ENCODE measurements at regions not wholly inside any gene's neighbourhood (a gene's known extent, or its start where the extent isn't known, plus 50 kb on each side); places are given as distances from the start of the nearest gene placed in this dataset.
"Not testable (repeated sequence)": the region's sequence is repeated elsewhere in the genome, so short reads cannot be mapped to it uniquely, and the experiment has no call there.

DNA sequence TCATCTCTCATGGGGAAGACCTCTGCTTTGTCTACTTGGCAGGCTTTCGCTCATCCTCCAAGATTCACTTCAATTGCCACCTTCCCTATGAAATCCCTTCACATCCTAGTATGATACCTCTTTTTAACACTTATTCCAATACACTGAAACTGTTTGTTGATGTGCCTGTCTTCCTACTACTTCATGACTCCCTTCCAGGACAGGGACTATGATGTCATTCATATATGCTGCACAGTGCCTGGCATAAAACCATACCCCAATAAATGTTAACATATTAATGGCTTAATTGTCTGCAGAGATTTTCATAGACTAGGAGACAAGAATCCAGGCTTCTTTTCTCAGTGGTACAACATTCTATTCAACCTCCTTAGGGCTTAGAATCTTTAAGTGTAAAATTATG lies 215.5 kb downstream of the ZNF608 start:
- TF ChIP-seq POLR2A (IDR thresholded peaks at IDR 0.05; ENCODE audit: low read depth, low read length) = no peak
- DNase-seq (ENCODE audit: insufficient read length, low spot score) = no peak
- FAIRE-seq = no peak

DNA sequence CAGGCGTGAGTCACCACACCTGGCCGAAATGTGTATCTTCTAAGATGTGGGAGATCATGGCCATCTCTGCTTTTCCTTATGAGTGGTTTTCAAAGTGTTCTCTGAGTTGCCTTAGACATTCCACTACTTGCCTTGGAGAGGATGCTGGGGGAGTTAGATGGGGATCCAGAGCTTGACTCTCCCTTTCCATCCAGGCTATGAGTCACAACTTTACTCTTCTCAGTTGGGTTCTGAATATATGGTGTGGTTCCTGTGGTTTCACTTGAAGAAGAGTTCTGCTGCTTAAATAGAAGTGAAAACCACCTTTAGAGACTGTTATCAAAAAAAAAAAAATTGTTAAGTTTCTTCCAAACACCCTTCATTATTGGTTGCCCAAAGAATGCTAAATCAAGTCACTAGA lies 217.6 kb downstream of the ZNF608 start:
- FAIRE-seq (no peak), DNase-seq (ENCODE audit: insufficient read length, low spot score) (no peak)
- TF ChIP-seq POLR2A (IDR thresholded peaks at IDR 0.05; ENCODE audit: low read depth, low read length) = no peak

- TF ChIP-seq POLR2A (IDR thresholded peaks at IDR 0.05; ENCODE audit: low read depth, low read length) = no peak
- no peak for FAIRE-seq
- no peak for DNase-seq (ENCODE audit: insufficient read length, low spot score)
These were observed 219.0 kb downstream of the ZNF608 start for GRCh38 chr5:124527220-124527991.

DNA sequence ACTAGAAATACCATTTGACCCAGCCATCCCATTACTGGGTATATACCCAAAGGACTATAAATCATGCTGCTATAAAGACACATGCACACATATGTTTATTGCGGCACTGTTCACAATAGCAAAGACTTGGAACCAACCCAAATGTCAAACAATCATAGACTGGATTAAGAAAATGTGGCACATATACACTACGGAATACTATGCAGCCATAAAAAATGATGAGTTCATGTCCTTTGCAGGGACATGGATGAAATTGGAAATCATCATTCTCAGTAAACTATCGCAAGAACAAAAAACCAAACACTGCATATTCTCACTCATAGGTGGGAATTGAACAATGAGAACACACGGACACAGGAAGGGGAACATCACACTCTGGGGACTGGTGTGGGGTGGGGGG lies 220.4 kb downstream of the ZNF608 start:
- not testable (repeated sequence) for DNase-seq (ENCODE audit: insufficient read length, low spot score); FAIRE-seq

- DNase-seq (ENCODE audit: insufficient read length, low spot score) (no peak), FAIRE-seq (no peak)
- no peak for TF ChIP-seq POLR2A (IDR thresholded peaks at IDR 0.05; ENCODE audit: low read depth, low read length)
These were observed 221.7 kb downstream of the ZNF608 start for GRCh38 chr5:124524552-124525232.

DNA sequence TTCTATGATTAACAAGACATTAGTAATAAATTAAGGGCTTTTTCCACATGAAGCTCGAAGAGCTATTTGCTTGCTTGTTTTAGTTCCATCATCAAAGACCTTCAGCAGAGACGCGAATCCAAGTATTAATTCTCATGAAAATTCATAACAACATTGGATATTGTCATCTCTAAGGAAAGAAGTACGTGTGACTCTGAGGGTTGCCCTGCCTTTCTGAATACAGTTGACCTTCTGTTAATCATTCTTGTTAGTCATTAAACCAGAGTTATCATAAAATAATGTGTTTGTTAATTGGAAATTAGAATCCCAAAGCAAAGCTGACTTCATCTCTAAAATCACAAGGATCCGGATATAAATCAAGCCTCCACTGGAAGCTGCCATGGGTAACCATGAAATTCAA lies 222.5 kb downstream of the ZNF608 start:
- no peak for TF ChIP-seq POLR2A (IDR thresholded peaks at IDR 0.05; ENCODE audit: low read depth, low read length)

DNA sequence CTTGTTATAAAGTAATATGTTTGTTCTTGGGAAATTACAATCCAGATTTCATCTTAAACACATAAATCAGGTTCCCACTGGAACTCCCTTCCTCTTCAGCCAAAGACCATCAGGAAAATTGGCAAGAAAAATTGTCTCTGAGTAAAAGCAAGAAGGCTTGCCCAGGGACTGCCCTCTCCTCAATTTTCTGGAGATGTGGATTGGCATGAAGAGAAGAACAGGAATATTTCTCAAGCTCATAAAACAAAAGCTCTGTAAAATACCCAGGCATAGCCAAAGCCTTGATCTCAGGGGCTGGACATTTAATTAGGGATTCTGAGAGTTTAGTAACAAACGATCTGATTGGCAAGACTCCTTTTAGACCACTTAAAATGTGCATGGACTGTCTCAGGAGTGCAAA lies 223.4 kb downstream of the ZNF608 start:
- DNase-seq (ENCODE audit: insufficient read length, low spot score) (no peak), FAIRE-seq (no peak)
- no peak for TF ChIP-seq POLR2A (IDR thresholded peaks at IDR 0.05; ENCODE audit: low read depth, low read length)

More for the DNA sequence above, 222.5 kb downstream of the ZNF608 start:
- FAIRE-seq (no peak), DNase-seq (ENCODE audit: insufficient read length, low spot score) (no peak)

GRCh38 chr5:124521461-124522230 lies 224.8 kb downstream of the ZNF608 start:
- no peak for DNase-seq (ENCODE audit: insufficient read length, low spot score)
- no peak for FAIRE-seq
- TF ChIP-seq POLR2A (IDR thresholded peaks at IDR 0.05; ENCODE audit: low read depth, low read length) = no peak

DNA sequence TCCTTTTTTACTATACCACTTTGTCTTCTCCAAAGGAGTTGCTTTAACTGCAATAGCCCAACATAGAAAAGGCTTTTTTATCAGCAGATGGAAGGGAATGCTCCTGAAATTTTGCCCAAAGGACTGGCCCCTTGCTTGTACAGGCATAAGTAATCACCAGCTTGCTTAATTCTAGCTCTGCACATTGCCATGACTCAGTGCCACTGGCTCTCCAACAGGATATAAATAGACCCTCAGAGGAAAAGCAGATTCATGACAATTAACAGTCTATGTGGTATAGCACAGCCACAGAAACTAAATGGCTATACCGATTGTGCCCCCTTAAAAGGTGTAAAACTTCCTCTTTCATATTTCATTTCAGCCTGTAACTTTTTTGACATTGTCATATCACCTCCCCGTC lies 227.0 kb downstream of the ZNF608 start:
- no peak for DNase-seq (ENCODE audit: insufficient read length, low spot score)
- no peak for FAIRE-seq
- TF ChIP-seq POLR2A (IDR thresholded peaks at IDR 0.05; ENCODE audit: low read depth, low read length) = no peak

DNA sequence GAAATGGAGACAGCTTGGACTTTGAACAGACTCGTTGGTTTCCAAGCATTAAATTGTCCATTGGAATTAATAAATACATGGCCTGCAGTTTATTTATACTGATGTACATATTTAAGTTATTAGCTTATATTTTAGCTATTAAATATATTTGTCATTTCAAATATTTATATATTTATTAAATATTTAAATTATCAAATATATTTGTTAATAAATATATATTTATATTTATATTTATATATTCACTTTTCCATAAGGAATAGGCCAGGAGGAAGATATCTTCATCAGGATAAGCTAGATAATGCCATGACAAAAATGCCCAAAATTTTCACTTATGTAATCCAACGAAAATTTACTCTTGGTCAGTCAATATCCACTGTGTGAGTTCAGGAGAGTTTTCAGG lies 229.9 kb downstream of the ZNF608 start:
- no peak for TF ChIP-seq POLR2A (IDR thresholded peaks at IDR 0.05; ENCODE audit: low read depth, low read length)
- DNase-seq (ENCODE audit: insufficient read length, low spot score) = no peak
- no peak for FAIRE-seq

DNA sequence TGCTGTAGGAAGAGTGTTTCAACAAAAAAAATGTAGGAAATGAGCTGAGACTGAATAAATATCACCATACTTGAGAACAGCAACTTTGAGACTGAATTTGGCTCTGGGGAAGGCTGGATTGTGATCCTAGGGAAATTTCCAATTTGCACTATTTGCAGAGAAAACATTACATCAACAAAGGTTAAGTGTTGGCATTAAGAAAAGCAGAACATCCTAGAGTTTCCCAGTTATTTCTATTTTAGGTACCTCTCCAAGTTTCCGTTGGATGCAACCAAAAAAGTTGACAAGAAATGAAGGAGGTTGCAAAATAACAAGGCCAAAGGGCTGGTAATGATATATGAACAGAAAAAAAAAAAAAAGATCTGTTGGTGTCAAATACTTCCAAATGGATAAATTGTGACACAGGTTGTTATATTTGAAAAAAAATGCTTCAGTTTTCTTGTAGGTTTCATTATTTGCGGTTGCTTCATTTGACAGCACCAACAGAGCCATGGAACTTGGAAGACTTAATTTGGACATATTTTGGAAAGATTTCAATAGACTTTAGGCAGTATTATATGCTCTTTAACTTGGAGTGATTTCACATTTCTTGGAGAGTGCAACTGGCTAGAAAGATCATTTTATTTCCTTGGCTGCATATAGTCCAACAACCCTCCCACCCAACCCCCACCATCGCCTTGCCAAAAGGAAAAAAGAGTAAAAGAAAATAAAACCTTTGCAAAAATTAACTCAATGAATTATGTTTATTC lies 230.8 kb downstream of the ZNF608 start:
- FAIRE-seq = no peak

GRCh38 chr5:124514956-124515355 lies 231.5 kb downstream of the ZNF608 start:
- DNase-seq (ENCODE audit: insufficient read length, low spot score) = no peak
- no peak for TF ChIP-seq POLR2A (IDR thresholded peaks at IDR 0.05; ENCODE audit: low read depth, low read length)
- FAIRE-seq = no peak

More for the DNA sequence above, 230.8 kb downstream of the ZNF608 start:
- DNase-seq (ENCODE audit: insufficient read length, low spot score) = no peak
- TF ChIP-seq POLR2A (IDR thresholded peaks at IDR 0.05; ENCODE audit: low read depth, low read length) = no peak

DNA sequence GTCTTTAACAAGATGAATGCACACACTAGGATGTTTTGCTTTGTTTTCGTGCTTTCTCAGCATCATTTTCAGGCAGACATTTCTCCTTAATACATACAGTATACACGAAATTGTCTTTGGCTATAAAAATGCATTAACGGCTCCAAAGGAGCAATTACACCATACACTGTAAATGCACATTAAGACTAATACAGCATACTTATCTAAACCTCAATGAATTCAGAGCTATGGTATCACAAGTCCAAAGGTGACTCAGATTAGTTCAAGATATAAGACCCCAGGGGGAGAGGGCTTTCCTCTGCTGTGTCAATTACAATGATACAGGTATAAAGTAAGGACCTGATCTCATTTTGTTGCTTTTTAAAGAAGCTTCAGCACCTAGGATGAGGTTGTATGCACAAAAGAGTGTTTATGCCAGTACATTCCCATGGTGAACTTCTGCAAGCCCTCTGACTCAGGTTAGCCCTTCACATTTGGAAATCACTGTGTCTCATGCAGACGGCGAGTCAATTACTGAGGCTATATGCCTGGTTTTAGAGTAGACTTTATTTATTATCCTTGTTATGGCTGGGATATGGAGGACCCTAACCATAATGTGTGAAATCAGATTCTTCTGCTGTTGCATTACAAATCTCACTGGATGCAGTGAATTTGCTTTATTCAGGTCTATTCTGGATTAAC lies 233.3 kb downstream of the ZNF608 start:
- no peak for TF ChIP-seq POLR2A (IDR thresholded peaks at IDR 0.05; ENCODE audit: low read depth, low read length)
- no peak for FAIRE-seq
- DNase-seq (ENCODE audit: insufficient read length, low spot score) = no peak
